ENCODE measurements at regions not wholly inside any gene's neighbourhood (a gene's known extent, or its start where the extent isn't known, plus 50 kb on each side); places are given as distances from the start of the nearest gene placed in this dataset.

DNA sequence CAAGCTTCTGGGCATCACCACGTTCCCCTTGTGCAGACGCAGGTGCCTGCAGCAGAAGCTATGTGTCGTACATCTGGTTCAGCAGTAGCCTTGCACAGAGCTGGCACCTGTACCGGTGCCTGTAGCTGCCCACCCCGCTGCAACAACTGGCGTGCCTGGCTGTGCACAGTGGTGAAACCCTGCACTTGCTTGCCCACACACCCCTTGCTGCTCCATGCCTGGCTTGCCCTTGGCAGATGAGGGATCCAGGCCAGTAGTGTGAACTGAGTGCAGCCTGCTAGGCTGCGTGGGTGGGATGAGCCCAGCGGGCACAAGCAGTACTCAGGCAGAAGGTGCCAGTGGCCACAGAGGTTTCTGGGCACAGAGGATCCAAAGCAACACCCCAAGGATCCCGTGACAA lies 528.4 kb downstream of the PPARGC1A start:
- no peak for DNase-seq (ENCODE audit: low read depth in 4 of 4, low spot score in 2 of 4)

DNA sequence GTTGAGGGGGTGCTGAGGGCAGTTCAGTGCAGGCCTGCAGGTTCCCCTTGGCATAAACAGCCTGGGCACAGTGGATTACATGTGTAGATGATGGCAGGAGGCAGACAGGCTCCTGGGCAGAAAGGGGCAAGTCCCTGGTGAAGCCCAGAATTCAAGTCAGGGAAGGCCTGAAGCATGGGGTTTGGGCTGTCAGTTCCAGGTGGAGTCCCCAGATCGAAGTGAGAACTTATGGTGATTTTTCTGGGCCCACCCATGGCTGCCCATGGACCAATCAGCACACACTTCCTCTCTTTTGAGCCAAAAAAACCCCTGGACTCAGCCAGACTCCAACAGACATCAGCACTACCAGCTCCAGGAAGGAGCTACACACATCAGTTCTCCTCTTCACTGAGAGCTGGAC lies 529.1 kb downstream of the PPARGC1A start:
- no peak for DNase-seq (ENCODE audit: low read depth in 4 of 4, low spot score in 2 of 4)

DNA sequence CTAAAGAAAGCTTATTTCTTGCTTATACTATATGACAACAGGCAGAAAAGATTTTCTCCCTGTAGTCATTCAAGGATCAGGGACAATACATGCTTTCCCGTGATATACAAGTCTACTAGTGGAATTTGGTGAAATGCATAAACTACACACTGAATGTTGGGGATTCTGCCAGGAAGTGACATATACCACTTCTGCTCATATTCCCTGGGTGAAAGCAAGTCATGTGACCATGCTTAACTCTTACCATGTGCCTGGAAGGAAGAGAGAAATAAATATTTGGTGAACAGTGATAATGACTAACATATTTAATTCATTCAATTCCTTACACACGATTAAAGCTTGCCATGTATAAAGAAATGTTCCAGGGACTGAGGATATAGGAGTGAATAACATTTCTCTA lies 534.6 kb downstream of the PPARGC1A start:
- no peak for DNase-seq (ENCODE audit: low read depth in 4 of 4, low spot score in 2 of 4)

DNA sequence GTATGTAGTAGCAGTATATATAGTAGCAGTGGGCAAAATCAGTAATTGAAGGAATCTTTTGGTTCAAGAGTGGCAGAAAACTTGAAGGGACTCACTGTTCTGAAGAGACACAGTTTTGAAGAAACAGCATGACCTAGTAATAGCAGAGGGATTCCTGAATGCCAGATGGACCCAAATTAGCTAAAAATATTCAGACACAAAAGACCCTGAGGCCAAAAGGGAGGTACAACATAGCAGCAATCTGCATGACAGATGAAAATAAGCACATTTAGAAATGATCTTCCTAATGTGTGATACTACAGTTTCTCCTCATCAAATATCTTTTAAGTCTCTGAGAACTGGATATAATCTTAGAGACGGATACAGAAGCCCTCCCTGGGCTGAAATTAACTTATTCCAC lies 536.6 kb downstream of the PPARGC1A start:
- DNase-seq (ENCODE audit: low read depth in 4 of 4, low spot score in 2 of 4): no peak

DNA sequence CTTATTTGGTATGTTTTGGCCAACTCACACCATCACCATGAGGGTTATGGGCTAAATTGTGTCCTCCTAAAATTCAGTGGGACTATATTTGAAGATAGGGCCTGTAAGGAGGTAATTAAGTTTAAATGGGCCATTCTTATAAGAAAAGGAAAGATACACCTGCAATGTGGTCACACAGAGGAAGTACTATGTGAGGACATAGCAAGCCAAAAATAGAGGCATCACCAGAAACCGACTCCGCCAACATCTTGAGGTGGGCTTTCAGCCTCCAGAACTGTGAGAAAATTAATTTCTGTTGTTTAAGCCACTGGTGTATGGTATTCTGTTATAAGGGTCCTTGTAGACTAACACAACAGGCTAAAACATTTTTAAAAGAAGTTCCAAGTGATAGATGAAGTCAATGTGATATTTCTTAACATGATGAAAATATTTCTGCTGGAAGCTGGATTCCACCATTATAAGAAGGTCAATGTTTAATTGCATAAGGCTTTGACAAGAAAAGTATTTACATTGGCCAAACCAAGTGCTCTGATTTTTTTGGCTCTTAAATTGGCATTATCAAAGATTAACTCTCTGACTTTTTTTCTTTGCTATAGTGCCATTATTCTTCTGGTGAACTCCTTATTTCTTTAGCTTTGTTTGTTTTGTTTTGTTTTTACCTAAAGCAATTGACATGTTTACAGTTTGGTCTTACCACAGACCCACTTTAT lies 540.9 kb downstream of the PPARGC1A start:
- no peak for DNase-seq (ENCODE audit: low read depth in 4 of 4, low spot score in 2 of 4)

DNA sequence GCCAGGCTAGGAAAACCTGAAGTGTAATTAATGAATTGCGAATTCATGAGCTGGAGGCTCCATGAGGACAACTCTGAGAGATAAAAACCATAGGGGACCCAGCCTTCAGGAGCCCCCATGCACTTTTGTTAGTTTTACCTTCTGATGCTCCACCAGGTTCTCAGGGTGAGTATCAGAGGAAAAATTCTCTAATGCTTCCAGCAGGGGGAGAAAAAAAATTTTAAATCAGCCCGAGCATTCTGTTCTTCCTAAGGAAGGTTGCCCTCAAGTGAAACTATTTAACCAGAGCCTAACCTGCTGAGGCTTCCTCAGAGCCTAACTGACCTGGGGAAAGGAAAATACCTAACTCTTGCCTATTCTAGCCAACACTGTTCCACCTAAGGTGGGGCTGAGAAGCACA lies 552.6 kb downstream of the PPARGC1A start:
- no peak for DNase-seq (ENCODE audit: low read depth in 4 of 4, low spot score in 2 of 4)

DNA sequence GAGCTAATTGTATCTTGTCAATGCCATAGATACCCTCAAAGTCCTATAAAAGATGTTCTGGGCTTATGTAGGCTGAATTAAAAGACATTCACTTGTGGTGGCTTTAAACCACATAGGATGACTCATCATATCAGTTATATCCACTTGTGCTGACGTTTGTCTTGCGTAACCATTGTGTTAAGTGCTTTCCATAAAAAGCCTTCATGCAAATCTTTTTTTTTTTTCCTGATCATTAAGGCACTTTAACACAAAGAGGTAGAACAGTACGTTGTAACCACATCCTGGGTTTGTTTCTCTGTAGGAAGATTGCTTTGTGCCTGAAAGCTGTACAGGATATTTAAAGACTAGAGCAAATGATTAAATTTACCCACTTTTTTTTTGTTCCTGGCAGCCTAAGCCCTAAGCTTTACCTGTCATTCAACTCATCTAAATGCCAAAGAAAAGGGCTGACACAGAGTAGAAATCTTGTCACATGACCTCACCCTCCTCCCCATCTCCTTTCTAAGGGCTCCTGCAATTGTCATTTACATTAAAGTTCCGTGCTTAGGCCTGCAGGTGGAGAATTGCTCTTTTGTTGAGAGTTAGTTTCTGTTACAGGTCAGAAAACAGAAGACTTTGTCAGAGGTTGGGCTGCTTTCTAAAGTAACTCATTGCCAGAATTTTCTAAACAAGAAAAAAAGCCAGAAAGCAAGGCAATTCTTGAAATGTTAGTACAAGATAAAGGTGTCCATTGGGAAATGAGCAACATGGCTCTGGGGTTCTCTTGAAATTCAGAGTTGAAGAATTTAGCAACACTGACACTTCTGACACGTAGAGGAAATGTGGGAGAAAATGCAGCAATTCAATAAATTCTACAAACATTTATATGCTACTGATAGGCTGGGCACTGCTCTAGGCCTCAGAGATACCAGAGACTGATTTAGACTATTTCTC lies 555.6 kb downstream of the PPARGC1A start:
- DNase-seq (ENCODE audit: low read depth in 4 of 4, low spot score in 2 of 4): peak in 1 of 4 donors; percentile 33

DNA sequence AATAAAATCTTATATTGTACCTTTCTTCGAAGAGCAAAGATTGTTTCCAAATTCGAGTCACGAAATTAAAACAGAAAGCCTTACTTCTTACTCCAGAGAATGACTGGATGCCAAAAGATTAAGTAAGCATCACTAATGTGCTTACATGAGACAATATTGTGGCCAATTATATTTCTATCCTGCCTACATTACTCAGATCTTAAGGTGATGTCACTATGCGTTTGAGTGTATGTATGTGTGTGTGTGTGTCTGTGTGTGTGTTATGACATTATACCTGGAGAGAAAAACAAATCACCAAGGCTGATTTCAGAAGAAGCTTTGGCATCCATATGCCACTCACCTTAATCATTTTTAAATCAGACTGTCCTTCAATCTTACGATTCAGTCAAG lies 556.3 kb downstream of the PPARGC1A start:
- no peak for DNase-seq (ENCODE audit: low read depth in 4 of 4, low spot score in 2 of 4)

DNA sequence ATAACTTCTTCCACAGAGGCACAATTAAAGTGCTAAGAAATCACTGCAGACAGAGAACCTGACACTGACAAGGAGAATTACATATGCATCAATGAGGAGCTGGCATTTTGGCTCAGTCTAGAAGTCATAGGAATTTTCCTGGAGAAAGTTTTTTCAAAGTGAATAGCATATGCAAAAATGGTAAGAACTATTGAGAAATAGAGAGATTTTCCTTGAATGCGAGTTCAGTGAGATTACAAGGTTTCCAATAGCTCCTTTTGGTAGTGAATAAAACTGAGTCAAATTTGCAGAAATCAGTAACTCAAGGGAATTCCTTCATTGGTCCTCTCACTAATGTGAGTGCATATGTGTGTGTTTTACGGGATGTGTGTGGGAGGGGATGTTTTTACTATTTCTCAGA lies 557.5 kb downstream of the PPARGC1A start:
- DNase-seq (ENCODE audit: low read depth in 4 of 4, low spot score in 2 of 4): no peak

DNA sequence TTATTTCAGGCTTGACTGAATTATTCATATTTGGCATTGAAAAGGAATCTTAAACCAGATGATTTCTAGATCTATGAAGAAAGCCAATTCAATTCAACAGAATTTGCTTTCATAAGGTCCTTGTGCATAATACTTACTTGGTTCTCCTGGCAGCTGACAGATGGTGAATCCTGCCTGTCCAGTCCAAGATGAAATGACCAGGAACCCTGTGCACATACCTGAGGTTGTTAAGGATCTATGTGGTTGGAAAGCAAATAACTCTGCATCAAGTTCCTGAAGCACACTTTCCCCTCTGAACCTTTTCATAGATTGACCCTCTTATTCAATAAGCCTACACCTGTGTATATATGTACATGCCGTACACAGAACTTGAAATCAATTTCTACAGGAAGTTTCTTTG lies 562.7 kb downstream of the PPARGC1A start:
- DNase-seq (ENCODE audit: low read depth in 4 of 4, low spot score in 2 of 4): no peak

DNA sequence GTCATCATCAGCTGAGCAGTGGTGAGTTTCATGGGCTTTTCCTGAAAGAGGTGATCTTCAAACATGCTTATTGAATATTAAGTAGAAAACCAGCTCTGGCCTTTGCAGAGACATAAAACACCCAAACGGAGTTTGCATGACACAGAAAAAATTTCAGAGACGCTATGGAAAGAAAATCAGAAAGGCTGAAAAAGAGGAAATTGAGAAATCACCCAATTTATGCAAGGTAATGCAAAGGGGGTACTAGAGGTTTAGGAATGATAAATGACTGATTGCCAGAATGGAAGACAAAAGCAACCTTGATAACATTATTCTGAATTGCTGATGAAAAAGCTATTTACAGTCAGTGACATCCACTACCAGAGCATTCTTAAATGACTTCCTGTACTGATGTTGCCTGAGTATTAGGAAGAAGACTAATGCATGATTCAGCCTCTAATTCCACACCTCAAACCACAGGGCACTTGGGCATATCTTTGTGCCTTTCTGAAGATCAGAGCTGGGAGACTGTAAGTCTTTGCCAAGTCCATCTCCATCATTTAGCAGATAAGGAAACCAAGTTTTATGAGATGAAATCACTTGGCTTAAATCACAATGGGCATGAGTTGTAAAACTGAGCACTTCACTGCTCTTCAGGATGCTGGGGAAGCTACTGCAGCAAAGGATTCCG lies 565.7 kb downstream of the PPARGC1A start:
- no peak for DNase-seq (ENCODE audit: low read depth in 4 of 4, low spot score in 2 of 4)

DNA sequence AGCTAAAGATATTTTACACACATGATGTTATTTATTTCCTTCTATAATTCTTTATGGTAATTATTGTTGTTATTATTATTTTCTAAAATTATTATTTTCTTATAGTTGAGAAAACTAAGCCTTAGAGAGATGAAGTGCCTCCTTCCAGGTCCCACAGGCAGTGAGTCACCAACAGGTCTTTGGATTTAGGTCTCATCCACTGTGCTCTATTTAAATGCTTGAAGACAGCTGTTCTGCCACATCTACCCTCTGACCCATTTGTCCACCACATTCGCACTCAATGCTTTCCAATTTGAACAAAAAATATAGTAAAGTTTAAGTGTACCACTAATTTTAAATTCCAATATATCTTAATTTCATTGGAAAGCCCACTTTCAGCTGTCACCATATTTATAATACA lies 566.4 kb downstream of the PPARGC1A start:
- DNase-seq (ENCODE audit: low read depth in 4 of 4, low spot score in 2 of 4): no peak

DNA sequence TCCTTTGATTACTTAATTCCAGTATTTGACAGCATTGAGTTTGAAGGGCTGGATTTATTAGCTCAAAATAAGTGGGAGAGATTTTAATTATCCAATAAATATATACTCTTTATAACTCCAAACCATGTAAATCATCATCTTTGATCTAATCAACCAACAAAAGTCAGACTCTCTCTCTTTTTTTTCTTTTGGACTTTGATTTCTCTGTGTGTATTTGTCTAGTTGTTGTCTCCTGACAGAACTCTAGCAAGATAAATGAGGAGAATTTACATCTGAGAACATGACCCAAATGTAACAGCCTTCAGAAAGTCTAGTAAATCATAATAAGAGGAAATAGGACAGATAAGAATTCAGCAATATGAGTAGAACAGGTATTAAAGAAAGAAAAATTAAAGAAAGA lies 567.1 kb downstream of the PPARGC1A start:
- DNase-seq (ENCODE audit: low read depth in 4 of 4, low spot score in 2 of 4): no peak

DNA sequence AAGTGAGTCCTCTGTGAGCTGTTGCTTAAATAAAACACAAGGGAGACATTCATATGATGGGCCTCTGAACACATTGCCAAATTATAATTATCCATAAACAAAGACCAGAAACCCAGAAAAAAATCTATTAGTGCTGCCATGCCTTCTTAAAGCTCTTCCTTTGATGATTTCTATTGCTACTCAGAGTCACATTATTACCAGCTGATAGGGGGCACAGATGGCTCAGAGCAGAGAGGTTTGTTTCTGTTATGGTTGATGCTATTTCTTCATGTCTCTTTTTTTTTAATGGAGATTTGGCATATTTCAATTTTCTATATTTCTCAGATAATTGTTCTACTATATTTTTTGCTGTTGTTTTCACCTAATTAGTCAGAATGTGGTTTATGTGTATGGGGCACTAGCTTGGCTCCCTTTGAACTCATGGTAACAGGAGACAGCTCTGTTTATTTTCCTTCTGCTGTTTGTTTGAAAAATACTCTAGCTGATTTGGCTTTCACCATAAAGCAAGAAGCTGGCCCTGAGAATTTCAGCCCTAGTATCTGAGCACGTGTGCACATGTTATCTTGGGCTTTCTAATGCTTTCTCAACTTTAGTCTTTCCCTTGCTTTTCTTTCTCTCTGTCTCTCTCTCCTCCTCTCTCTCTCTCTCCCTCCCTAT lies 568.8 kb downstream of the PPARGC1A start:
- no peak for DNase-seq (ENCODE audit: low read depth in 4 of 4, low spot score in 2 of 4)

DNA sequence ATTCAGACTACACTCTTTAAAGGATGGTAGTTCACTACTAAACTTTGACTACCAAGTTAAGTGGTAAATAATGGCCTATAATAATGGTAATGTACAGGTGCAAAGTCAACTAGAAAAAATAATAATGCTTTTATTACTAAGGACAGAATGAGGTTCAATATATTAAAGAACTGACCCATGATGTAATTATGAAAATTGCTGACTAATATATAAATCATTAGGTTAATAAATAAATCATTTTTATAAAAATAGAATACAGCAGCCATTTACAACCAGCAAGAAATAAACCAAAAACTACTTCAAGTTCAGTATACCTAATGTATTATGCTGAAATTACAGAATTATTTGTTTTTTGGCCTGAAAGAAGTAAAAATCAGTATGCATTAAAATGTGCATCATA lies 577.2 kb downstream of the PPARGC1A start:
- no peak for DNase-seq (ENCODE audit: low read depth in 4 of 4, low spot score in 2 of 4)

DNA sequence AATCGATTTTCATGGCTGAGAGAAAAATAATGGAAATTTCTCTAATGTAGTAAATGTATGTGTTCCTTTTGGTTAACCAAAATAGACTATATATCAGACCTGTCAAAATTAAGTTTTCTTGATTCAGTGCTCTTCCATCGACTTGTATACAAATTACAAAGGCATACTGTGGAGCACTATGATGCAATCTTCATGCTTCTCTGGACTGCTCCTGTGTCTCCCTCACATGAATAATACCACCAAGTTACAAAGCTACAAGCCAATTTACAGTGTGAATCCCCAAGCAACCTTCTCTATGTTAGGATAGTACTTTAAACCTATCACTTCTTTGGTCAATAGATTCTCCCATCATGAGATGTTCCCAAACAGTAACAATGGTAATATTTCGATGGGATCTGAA lies 577.9 kb downstream of the PPARGC1A start:
- no peak for DNase-seq (ENCODE audit: low read depth in 4 of 4, low spot score in 2 of 4)

DNA sequence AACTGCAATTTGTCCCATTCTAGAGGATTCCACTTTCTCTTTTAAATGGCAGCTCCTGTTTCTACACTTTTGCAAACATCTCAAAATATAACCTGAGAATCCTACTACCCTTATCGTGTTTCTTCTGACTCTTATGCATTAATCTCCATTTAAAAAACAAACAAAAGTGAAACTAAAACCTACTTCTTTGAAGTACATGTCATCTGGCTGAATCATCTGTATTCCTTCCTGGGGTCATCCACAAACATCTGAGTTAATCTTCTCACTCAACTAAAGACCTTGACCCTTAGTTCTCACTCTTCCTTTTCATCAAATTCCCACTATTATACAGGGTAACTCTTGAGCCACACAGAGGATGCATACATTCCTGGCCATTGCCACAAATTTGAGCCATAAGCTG lies 584.8 kb downstream of the PPARGC1A start:
- no peak for DNase-seq (ENCODE audit: low read depth in 4 of 4, low spot score in 2 of 4)

DNA sequence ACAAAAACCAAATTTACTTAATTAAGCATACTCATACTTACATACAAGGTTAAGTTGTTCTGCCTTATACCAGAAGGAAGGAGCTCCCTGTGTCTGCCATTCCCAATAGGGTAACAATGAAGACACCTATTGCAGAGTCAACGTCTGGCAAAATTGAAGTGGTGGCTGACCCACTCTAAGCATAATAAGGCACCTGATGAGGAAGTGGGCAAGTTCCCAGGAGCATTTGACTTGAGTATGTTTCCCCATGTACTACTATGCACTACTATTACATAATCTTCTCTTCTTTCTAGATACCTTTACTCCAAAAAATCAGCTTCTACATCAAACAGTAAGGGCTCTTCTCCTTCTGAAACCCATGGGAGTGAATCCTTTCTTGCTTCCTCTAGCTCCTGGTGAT lies 591.5 kb downstream of the PPARGC1A start:
- DNase-seq (ENCODE audit: low read depth in 4 of 4, low spot score in 2 of 4): no peak

DNA sequence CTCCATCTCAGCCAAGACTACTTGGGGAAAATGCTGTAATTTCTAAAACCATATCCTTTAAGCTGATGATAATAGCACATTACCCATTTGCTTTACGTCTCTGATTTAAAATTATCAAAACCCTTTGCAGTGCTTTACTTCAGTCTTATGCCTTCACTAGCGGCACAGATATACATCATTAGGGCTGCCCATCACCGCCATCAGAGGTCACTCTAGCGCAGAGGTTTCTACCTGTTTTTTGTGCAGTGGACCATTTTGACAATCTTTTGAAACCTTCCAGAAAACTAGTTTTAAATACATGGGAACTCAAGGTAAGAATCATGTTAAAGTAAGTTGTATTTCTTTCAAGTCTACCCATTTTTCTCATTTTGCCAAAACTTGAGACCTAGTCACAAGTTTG lies 592.5 kb downstream of the PPARGC1A start:
- DNase-seq (ENCODE audit: low read depth in 4 of 4, low spot score in 2 of 4): no peak

DNA sequence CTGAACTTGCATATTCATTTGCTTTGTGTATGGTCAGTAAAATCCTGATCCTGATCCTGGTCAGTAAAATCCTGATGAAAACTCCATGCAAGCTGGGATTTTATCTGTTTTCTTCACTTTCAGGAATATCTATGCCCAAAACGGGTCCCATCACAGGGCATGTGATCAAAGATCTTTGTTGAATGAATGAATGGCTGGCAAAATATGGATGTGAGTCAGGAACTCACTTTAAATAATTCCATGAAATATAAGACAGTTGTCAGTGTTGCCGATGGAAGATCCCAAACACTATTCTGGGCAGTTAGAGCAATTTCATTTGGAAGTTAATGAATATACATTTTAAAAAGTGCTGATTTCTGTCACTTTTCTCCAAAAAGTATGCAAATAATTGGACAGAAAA lies 598.4 kb downstream of the GBA3 start:
- DNase-seq (ENCODE audit: low read depth in 4 of 4, low spot score in 2 of 4): no peak

DNA sequence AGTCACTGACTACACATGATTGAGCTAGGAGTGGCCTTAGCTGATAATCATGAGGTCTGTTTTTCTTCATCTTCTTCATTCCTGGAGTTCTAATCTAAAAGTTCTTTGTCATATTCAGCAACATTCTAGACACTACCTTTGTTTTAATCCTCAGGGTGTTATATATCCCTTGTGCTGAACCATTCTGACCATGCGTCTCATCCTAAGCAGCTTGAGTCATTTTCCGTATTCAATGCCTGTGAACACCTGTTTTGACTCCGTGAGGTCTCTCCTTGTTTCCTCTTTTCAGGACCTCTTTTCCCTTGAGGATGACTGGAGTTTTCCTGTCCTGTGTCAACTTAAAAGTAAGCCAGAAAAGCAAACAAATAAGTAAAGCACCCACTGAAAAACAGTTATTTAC lies 597.9 kb downstream of the GBA3 start:
- DNase-seq (ENCODE audit: low read depth in 4 of 4, low spot score in 2 of 4): no peak
